ENCODE measurements at regions not wholly inside any gene's neighbourhood (a gene's known extent, or its start where the extent isn't known, plus 50 kb on each side); places are given as distances from the start of the nearest gene placed in this dataset.

- TF ChIP-seq ZNF565 (CRISPR knock-in tag; conservative IDR thresholded peaks at IDR 0.05; ENCODE audit: low read depth) (no peak), PATZ1 (CRISPR knock-in tag; IDR thresholded peaks at IDR 0.05; ENCODE audit: borderline replicate concordance) (no peak), ZFP3 (CRISPR knock-in tag; IDR thresholded peaks at IDR 0.05) (no peak), ZNF8 (CRISPR knock-in tag; IDR thresholded peaks at IDR 0.05) (no peak), SNAI2 (CRISPR knock-in tag; IDR thresholded peaks at IDR 0.05) (no peak), RARB (CRISPR knock-in tag; IDR thresholded peaks at IDR 0.05) (no peak), POU6F1 (CRISPR knock-in tag; IDR thresholded peaks at IDR 0.05; ENCODE audit: borderline replicate concordance, low read depth) (no peak), ZFP30 (CRISPR knock-in tag; IDR thresholded peaks at IDR 0.05) (no peak), BACH2 (CRISPR knock-in tag; IDR thresholded peaks at IDR 0.05; ENCODE audit: borderline replicate concordance) (no peak), TCF4 (CRISPR knock-in tag; IDR thresholded peaks at IDR 0.05; ENCODE audit: borderline replicate concordance) (no peak), CREB5 (CRISPR knock-in tag; IDR thresholded peaks at IDR 0.05; ENCODE audit: low read depth) (no peak), PPARA (CRISPR knock-in tag; IDR thresholded peaks at IDR 0.05; ENCODE audit: borderline replicate concordance) (no peak), TSHZ2 (CRISPR knock-in tag; IDR thresholded peaks at IDR 0.05) (no peak)
Observed at GRCh38 chr10:3319811-3320226, 147.2 kb upstream of the PITRM1 start.
